KMS-11 (cell line): ENCODE measurements at regions not wholly inside any gene's neighbourhood (a gene's known extent, or its start where the extent isn't known, plus 50 kb on each side); places are given as distances from the start of the nearest gene placed in this dataset.

Experiments used
- H2AFZ ChIP-seq: fragments of 200-600 bp; sonication (generic); 2 replicates; pipeline ENCODE4 v1.6.1; 2016; ENCODE audit warnings: antibody characterized with exemption, mixed run types, low read depth
- H3K27ac ChIP-seq: fragments of 200-600 bp; sonication (generic); 2 replicates; pipeline ENCODE4 v1.6.1; 2016; ENCODE audit warnings: mild to moderate bottlenecking, mixed run types
- H3K27me3 ChIP-seq: fragments of 200-600 bp; sonication (generic); 2 replicates; pipeline ENCODE4 v1.6.1; 2017; ENCODE audit warnings: mild to moderate bottlenecking, low read depth, mixed run types, moderate library complexity; ENCODE audit not compliant: insufficient read depth
- H3K36me3 ChIP-seq: fragments of 200-600 bp; sonication (generic); 2 replicates; pipeline ENCODE4 v1.6.1; 2017; ENCODE audit warnings: mild to moderate bottlenecking, mixed run types; ENCODE audit not compliant: insufficient read depth
- H3K4me1 ChIP-seq: fragments of 200-600 bp; sonication (generic); 2 replicates; pipeline ENCODE4 v1.6.1; 2016; ENCODE audit warnings: mild to moderate bottlenecking, low read depth, mixed run types; ENCODE audit not compliant: poor library complexity, severe bottlenecking
- H3K4me2 ChIP-seq: fragments of 200-600 bp; sonication (generic); 2 replicates; pipeline ENCODE4 v1.7.0; 2016; ENCODE audit warnings: mild to moderate bottlenecking, mixed run types
- H3K4me3 ChIP-seq: fragments of 200-600 bp; sonication (generic); IDR thresholded peaks from 2 replicates; pipeline ENCODE4 v1.6.1; 2017; ENCODE audit warnings: low read depth, low read length, mixed read lengths; ENCODE audit not compliant: insufficient read depth
- H3K79me2 ChIP-seq: fragments of 200-600 bp; sonication (generic); 2 replicates; pipeline ENCODE4 v1.6.1; 2016; ENCODE audit warnings: low read depth, mixed run types; ENCODE audit not compliant: insufficient read depth
- H3K9ac ChIP-seq: fragments of 200-600 bp; sonication (generic); 2 replicates; pipeline ENCODE4 v1.6.1; 2016; ENCODE audit warnings: mild to moderate bottlenecking, mixed run types
- H4K20me1 ChIP-seq: fragments of 200-600 bp; sonication (generic); 2 replicates; pipeline ENCODE4 v1.6.1; 2016; ENCODE audit warnings: mild to moderate bottlenecking, mixed run types; ENCODE audit not compliant: insufficient read depth
- CTCF ChIP-seq: fragments of 200-600 bp; sonication (generic); conservative IDR thresholded peaks from 2 replicates; pipeline ENCODE4 v1.6.1; 2017; ENCODE audit warnings: low read depth, mild to moderate bottlenecking, antibody characterized with exemption, low read length, moderate library complexity, mixed read lengths

GRCh38 chr15:38652183-38652794, 87.7 kb upstream of the RASGRP1 start:
- Histone ChIP-seq H2AFZ (no peak overlapping the region), H3K4me3 (no peak overlapping the region), H3K4me2 (no peak overlapping the region), H3K27me3 (no peaks in the 10 kb centered on the region), H3K79me2 (no peaks in the 10 kb centered on the region), H3K36me3 (no peaks in the 10 kb centered on the region), H3K4me1 (no peaks in the 10 kb centered on the region), H4K20me1 (no peaks in the 10 kb centered on the region), H3K27ac (no peak overlapping the region), H3K9ac (no peak overlapping the region)
- no peak for TF ChIP-seq CTCF

- Histone ChIP-seq H3K27ac (no peak overlapping the region), H3K4me2 (no peak overlapping the region), H3K36me3 (no peaks in the 10 kb centered on the region), H3K79me2 (no peaks in the 10 kb centered on the region), H3K9ac (no peak overlapping the region), H3K27me3 (no peaks in the 10 kb centered on the region), H4K20me1 (no peaks in the 10 kb centered on the region), H2AFZ (no peak overlapping the region), H3K4me3 (no peak overlapping the region), H3K4me1 (no peaks in the 10 kb centered on the region)
- no peak for TF ChIP-seq CTCF
Measured at GRCh38 chr15:38652998-38653397, 88.4 kb upstream of the RASGRP1 start.

DNA sequence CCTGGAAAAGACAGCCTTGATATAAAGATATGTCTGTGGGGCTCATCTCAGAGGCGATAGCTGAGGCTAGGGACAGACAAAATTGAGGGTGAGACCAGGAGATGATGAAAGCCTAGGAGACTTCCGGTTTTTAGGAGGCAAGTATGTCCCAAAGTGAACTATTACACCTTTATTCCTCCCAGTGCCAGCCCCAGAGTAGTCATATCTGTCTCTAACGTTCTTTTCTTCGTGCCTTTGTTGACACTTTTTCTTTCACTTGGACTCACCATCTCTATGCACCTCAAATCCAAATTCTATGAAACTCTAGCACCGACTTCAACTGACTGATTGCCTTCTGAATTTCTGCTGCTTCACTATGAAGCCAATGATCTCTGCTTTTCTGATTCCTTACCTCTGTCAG, 93.8 kb upstream of the RASGRP1 start:
- H3K27me3 ChIP-seq = no peaks in the 10 kb centered on the region
- H3K4me3 ChIP-seq = no peak overlapping the region
- no peak overlapping the region for H2AFZ ChIP-seq
- no peaks in the 10 kb centered on the region for H3K36me3 ChIP-seq
- H3K27ac ChIP-seq = no peak overlapping the region
- H3K4me2 ChIP-seq = no peak overlapping the region
- TF ChIP-seq CTCF = no peak
- H3K4me1 ChIP-seq = no peaks in the 10 kb centered on the region
- no peak overlapping the region for H3K9ac ChIP-seq
- H4K20me1 ChIP-seq = no peaks in the 10 kb centered on the region
- H3K79me2 ChIP-seq = no peaks in the 10 kb centered on the region

DNA sequence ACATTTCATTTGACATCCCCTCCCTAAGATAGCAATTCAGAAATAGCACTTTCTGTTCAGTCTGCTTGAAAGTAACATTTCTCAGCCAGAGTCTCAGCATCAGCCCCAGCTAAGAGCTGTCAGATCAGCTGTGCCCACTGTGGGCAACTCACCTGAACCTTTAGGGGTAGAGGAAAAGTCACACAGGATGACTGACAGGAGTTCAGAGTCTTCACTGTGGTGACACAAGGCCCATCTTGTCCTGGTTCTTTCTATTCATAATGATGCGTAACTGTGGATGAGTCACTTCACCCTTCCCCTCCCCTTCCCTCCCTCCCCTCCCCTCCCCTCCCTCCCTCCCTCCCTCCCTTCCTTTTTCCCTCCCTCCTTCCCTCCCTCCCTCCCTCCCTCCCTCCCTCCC, 96.1 kb upstream of the RASGRP1 start:
- Histone ChIP-seq H2AFZ (no peak overlapping the region), H3K4me3 (no peak overlapping the region), H3K4me2 (no peak overlapping the region), H3K4me1 (no peaks in the 10 kb centered on the region), H3K79me2 (no peaks in the 10 kb centered on the region), H4K20me1 (no peaks in the 10 kb centered on the region), H3K9ac (no peak overlapping the region), H3K27me3 (no peaks in the 10 kb centered on the region), H3K36me3 (no peaks in the 10 kb centered on the region), H3K27ac (no peak overlapping the region)
- TF ChIP-seq CTCF = no peak
